ENCODE measurements at regions not wholly inside any gene's neighbourhood (a gene's known extent, or its start where the extent isn't known, plus 50 kb on each side); places are given as distances from the start of the nearest gene placed in this dataset.

DNA sequence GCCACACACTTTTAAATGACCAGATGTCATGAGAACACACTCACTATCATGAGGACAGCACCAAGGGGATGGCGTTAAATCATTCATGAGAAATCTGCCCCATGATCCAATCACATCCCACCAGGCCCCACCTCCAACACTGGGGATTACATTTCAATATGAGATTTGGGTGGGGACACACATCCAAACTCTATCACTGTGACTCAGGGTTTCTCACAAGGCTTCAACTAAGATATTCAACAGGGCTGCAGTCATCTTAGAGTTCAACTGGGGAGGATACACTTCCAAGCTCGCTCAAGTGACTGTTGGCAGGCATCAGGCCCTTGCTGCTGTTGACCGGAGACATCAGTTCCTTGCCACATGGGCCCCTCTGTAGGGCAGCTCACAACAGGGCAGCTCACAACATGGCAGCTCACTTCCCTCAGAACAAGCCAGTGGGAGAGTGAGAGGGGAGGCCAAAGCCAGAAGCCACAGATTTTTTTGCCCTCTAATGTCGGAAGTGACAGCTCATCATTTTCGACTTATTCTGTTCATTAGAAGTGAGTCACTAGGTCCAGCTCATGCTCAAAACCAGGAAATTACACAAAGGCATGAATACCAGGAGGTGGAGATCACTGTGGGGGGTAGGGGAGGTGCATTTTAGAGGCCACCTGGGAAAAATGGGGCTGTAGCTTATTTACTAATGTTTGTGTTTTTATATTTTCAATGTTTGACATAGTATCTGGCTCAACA is 50.8 kb upstream of the PTHLH start:
- TF ChIP-seq POLR2A (IDR thresholded peaks at IDR 0.05; ENCODE audit: low read length) = no peak
- TF ChIP-seq GATA1 (IDR thresholded peaks at IDR 0.05; ENCODE audit: low read depth, low read length) = no peak

All from erythroblast (primary cell).